Pancreas (tissue), 10 donors: ENCODE measurements at regions not wholly inside any gene's neighbourhood (a gene's known extent, or its start where the extent isn't known, plus 50 kb on each side); places are given as distances from the start of the nearest gene placed in this dataset.

ENCODE experiments used
- ATAC-seq, 4 donors: fragments of 200-7000 bp; cut with Tn5 transposase; one replicate each; pipeline versions ENCODE4 v1.8.0 to v1.9.1; 2020; ENCODE audit warnings: mild to moderate bottlenecking in 4 of 4, moderate library complexity in 4 of 4
- DNase-seq, 6 donors: peaks; one replicate each; pipeline ENCODE4 v3.0.0-alpha.2; 2020
- FAIRE-seq: peaks from 2 replicates; lab custom pipeline; 2012; peaks lifted over from hg19 to GRCh38; lab: Jason Lieb, UNC
- H3K27ac ChIP-seq, 4 donors: fragments of 200-600 bp; sonication (generic); 1 replicate in 3 of 4; 2 replicates in 1 of 4; pipeline versions ENCODE4 v1.5.0 to v1.8.0; 2020
- H3K27me3 ChIP-seq, 4 donors: fragments of 200-600 bp; one replicate each; pipeline ENCODE4 v1.8.0; 2021
- H3K36me3 ChIP-seq, 3 donors: fragments of 200-600 bp; sonication (generic) in 1 of 3; one replicate each; pipeline versions ENCODE4 v1.5.0 to v1.8.0; 2020 to 2021
- H3K4me1 ChIP-seq, 3 donors: fragments of 200-600 bp; one replicate each; pipeline ENCODE4 v1.8.0; 2021
- H3K4me3 ChIP-seq, 4 donors: fragments of 200-600 bp; sonication (generic) in 2 of 4; one replicate each; pipeline versions ENCODE4 v1.5.0 to v1.8.0; 2020 to 2021
- H3K9me3 ChIP-seq, 4 donors: fragments of 200-600 bp; one replicate each; pipeline ENCODE4 v1.8.0; 2021
- CTCF ChIP-seq, 4 donors: fragments of 200-600 bp; sonication (generic) in 3 of 4; IDR thresholded peaks; one replicate each; pipeline versions ENCODE4 v1.5.0 to v1.8.0; 2021; ENCODE audit warnings: antibody characterized with exemption in 4 of 4
- WGBS, 2 donors: extraction: QIAGEN DNeasy Blood & Tissue Kit; methylation state at CpG; one replicate each; pipeline ENCODE4 v1.1.7; 2013; 5-methylcytosine and 5-hydroxymethylcytosine counted together
- intact Hi-C, 3 donors: fragments of 100-400 bp; cut with DNase I; formaldehyde crosslinking; loops; one replicate each; pipeline versions ENCODE4 v1.11.1 to v1.14.2; 2022
- donor health status: healthy with polysubstance abuse.
- donor health status: DM: no; HTN: no; CAD: no; lungs with moderate emphysema.
- donor health status: DM: no; HTN: no; CAD: no.
- donor health status: control.
- donor health status: control.
- donor health status: Bipolar disorder and iron deficiency.
- donor health status: DM: yes; HTN: yes; CAD: no.
- donor health status: DM: no; HTN: no; CAD: no.
- donor health status: DM: no; HTN: no; CAD: no.
- donor health status: DM: yes; HTN: yes; CAD: no.

DNA sequence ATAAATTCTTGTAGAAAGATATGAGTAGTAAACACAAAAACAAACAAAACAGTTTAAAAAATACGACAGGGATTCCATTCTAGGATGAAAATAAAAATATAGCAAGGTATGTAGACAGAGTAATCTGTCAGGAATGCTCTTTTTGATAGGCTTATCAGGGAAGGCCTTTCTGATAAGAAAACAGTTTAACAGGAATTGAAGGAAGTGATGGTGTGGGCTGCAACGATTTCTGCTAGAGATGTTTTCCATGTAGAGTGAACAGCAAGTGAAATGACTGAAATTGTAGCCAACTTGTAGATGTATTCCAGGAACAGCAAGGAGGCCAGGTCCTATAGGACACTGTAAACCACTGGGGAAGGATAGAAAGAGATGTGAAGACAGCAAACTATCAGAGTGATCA lies 689.7 kb upstream of the GJE1 start:
- Histone ChIP-seq H3K27me3 (no peaks in the 10 kb centered on the region), H3K4me1 (no peaks in the 10 kb centered on the region), H3K27ac (no peak overlapping the region), H3K4me3 (no peak overlapping the region), H3K9me3 (no peaks in the 10 kb centered on the region), H3K36me3 (no peaks in the 10 kb centered on the region)
- WGBS, 2 donors: 21 to 23% methylated on average over 2 of the region's 2 CpGs
- FAIRE-seq: no peak
- DNase-seq: no peak
- no peak for TF ChIP-seq CTCF (IDR thresholded peaks at IDR 0.05)
- intact Hi-C loops: no loop called here
- ATAC-seq: no peak

DNA sequence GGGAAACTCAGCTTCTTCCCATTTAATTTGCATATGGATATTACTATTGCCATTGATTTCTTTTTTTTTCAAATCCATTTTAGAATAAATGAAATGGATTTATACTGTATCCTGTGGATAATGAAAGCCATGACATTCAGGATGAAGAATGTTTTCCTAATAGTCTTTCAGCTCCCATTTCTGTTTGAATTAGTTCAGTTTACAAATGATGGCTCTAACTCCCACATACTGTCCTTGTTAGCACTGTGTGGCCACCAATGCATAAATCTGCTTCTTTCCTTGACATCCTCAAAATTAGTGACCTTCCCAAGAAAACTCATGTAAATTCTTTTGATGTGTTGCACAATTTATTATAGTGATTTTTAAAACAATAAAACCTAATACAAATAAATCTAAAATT lies 693.2 kb upstream of the GJE1 start:
- Histone ChIP-seq H3K27me3 (no peaks in the 10 kb centered on the region), H3K27ac (no peak overlapping the region), H3K9me3 (no peaks in the 10 kb centered on the region), H3K4me1 (no peaks in the 10 kb centered on the region), H3K4me3 (no peak overlapping the region), H3K36me3 (no peaks in the 10 kb centered on the region)
- no peak for FAIRE-seq
- no peak for DNase-seq
- no peak for ATAC-seq
- no peak for TF ChIP-seq CTCF (IDR thresholded peaks at IDR 0.05)
- intact Hi-C loops: no loop called here

DNA sequence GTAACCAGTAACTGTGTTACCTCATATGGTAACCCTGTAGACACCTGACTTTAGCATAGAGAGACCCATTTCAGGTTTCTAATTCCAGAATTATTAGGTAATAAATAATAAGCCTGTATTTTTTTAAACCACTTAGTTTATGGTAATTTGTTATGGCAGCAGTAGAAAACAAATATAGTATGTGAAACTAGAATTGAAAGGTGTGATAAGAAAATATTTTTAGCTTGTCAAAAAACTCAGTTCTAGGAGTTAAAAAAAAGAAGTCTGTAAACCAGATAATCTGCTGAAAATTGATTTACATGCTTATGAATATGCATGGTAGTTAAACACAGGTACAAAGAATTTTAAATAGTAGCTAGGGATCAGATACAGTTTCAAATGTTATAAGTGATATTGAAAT lies 695.0 kb upstream of the GJE1 start:
- TF ChIP-seq CTCF (IDR thresholded peaks at IDR 0.05): no peak
- no peaks in the 10 kb centered on the region for H3K27me3 ChIP-seq
- DNase-seq: no peak
- ATAC-seq: no peak
- H3K36me3 ChIP-seq: no peaks in the 10 kb centered on the region
- no peak overlapping the region for H3K4me3 ChIP-seq
- no peaks in the 10 kb centered on the region for H3K4me1 ChIP-seq
- intact Hi-C loops: no loop called here
- no peak overlapping the region for H3K27ac ChIP-seq
- no peaks in the 10 kb centered on the region for H3K9me3 ChIP-seq
- no peak for FAIRE-seq

DNA sequence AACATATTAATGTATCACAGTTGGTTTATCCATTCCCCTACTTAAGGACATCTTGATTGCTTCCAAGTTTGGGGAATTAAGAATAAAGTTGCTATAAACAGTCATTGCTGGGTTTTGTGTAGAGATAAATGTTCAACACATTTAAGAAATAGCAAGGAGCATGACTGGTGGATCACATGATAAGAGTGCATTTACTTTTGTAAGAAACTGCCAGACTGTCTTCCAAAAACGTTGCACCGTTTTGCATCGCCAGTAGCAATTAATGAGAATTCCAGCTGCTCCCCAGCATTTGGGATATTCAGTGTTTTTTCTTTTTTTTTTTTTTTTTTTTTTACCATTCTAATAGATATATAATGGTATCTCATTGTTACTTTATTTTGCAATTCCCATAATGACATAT lies 695.7 kb upstream of the GJE1 start:
- Histone ChIP-seq H3K27ac (no peak overlapping the region), H3K9me3 (no peaks in the 10 kb centered on the region), H3K4me3 (no peak overlapping the region), H3K27me3 (no peaks in the 10 kb centered on the region), H3K36me3 (no peaks in the 10 kb centered on the region), H3K4me1 (no peaks in the 10 kb centered on the region)
- intact Hi-C loops: no loop called here
- WGBS, 2 donors: 55 to 71% methylated on average over 3 of the region's 3 CpGs
- ATAC-seq (no peak), FAIRE-seq (no peak), DNase-seq (no peak)
- TF ChIP-seq CTCF (IDR thresholded peaks at IDR 0.05): no peak

DNA sequence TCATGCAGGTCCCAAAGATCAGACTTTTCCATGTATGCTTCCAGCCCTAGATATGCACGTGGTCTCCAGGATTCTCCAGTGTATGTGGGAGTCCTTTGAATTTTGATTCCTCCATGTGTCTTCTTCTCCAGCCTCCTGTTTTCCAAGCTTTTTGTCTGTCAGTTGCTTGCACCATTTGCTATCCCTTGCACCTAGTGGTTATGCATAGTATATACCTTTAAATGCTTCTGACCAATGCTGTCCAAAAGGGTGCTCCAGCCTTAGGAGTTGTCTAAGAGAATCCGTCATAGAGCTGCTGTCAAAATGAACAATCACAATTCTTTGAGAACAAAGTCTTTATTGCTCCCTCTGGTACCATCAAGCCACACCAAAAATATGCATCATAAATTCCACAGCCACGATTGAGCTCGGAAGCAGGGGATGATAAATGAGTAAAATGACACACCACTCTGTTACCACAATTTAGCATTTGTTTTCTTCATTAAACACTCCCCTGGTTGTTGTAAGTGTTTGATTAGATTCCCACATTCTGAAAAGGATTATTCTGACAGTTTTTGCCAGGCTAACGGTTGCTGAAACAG lies 706.2 kb upstream of the GJE1 start:
- no peaks in the 10 kb centered on the region for H3K27me3 ChIP-seq
- WGBS, 2 donors: 33 to 53% methylated on average over 5 of the region's 5 CpGs
- intact Hi-C loops: no loop called here
- TF ChIP-seq CTCF (IDR thresholded peaks at IDR 0.05): no peak
- no peak overlapping the region for H3K27ac ChIP-seq
- H3K4me1 ChIP-seq: no peaks in the 10 kb centered on the region
- ATAC-seq (no peak), DNase-seq (no peak), FAIRE-seq (no peak)
- no peaks in the 10 kb centered on the region for H3K9me3 ChIP-seq
- no peak overlapping the region for H3K4me3 ChIP-seq
- H3K36me3 ChIP-seq: no peaks in the 10 kb centered on the region
